NB4 (cell line): ENCODE measurements at regions not wholly inside any gene's neighbourhood (a gene's known extent, or its start where the extent isn't known, plus 50 kb on each side); places are given as distances from the start of the nearest gene placed in this dataset.

Experiments used
- MYC ChIP-seq: IDR thresholded peaks from 2 replicates; pipeline ENCODE4 v1.6.1; 2011; ENCODE audit warnings: low read depth, low read length
- POLR2A ChIP-seq: IDR thresholded peaks from 2 replicates; pipeline ENCODE4 v1.6.1; 2011; ENCODE audit warnings: mild to moderate bottlenecking; ENCODE audit not compliant: insufficient read length; ENCODE audit errors: extremely low read depth
- TF ChIP-seq, protein P1 (sequence below): IDR thresholded peaks from one replicate; pipeline ENCODE4 v1.5.1; 2012; ENCODE audit warnings: low read depth, low read length

DNA sequence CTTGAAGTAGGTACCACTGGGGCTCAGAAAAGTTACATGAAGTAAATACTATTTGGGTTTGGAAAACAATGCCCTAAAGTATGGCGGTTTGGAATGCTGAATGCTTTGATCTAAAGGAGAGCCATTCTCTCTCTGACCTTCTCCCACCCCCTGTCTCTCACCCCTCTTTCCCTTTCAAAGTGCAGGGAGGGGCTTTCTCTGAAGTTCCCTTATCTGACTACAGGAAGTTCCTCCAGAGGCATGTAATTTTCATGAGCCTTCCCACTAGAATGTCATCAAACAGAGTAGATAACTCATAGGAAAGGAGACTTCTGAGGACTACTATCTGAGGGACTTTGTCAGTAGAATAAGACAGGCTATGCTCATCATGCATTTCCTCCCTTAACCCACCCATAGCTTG is 216.7 kb upstream of the PCSK2 start:
- TF ChIP-seq, protein P1, sequence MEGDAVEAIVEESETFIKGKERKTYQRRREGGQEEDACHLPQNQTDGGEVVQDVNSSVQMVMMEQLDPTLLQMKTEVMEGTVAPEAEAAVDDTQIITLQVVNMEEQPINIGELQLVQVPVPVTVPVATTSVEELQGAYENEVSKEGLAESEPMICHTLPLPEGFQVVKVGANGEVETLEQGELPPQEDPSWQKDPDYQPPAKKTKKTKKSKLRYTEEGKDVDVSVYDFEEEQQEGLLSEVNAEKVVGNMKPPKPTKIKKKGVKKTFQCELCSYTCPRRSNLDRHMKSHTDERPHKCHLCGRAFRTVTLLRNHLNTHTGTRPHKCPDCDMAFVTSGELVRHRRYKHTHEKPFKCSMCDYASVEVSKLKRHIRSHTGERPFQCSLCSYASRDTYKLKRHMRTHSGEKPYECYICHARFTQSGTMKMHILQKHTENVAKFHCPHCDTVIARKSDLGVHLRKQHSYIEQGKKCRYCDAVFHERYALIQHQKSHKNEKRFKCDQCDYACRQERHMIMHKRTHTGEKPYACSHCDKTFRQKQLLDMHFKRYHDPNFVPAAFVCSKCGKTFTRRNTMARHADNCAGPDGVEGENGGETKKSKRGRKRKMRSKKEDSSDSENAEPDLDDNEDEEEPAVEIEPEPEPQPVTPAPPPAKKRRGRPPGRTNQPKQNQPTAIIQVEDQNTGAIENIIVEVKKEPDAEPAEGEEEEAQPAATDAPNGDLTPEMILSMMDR, result no peak
- no peak for TF ChIP-seq POLR2A
- TF ChIP-seq MYC, result no peak
